SK-N-SH (cell line): ENCODE measurements at regions not wholly inside any gene's neighbourhood (a gene's known extent, or its start where the extent isn't known, plus 50 kb on each side); places are given as distances from the start of the nearest gene placed in this dataset.

Source experiments
- FOSL2 ChIP-seq: IDR thresholded peaks from 2 replicates; pipeline ENCODE4 v1.4.0; 2012; ENCODE audit warnings: low read depth, mild to moderate bottlenecking, moderate library complexity, borderline replicate concordance
- POLR2AphosphoS5 ChIP-seq: IDR thresholded peaks from 2 replicates; pipeline ENCODE4 v1.6.1; 2012; ENCODE audit warnings: low read depth, low read length
- RAD21 ChIP-seq: IDR thresholded peaks from 2 replicates; pipeline ENCODE4 v1.6.1; 2012; ENCODE audit warnings: mild to moderate bottlenecking, low read length
- RXRA ChIP-seq: IDR thresholded peaks from 2 replicates; pipeline ENCODE4 v1.4.0; 2012; ENCODE audit warnings: low read depth, mild to moderate bottlenecking, borderline replicate concordance
- ZBTB33 ChIP-seq: IDR thresholded peaks from 2 replicates; pipeline ENCODE4 v1.4.0; 2012; ENCODE audit warnings: low read depth, borderline replicate concordance
- TF ChIP-seq, protein P1 (sequence below): fragments of 200-600 bp; sonication (generic); IDR thresholded peaks from 2 replicates; pipeline ENCODE4 v1.6.1; 2017; ENCODE audit warnings: antibody characterized with exemption, mild to moderate bottlenecking, moderate library complexity
- TF ChIP-seq, protein P2 (sequence below): IDR thresholded peaks from 2 replicates; pipeline ENCODE4 v1.4.0; 2012; ENCODE audit warnings: low read depth

GRCh38 chr12:67413577-67413976 lies 144.4 kb downstream of the CAND1 start:
- TF ChIP-seq, protein P1, sequence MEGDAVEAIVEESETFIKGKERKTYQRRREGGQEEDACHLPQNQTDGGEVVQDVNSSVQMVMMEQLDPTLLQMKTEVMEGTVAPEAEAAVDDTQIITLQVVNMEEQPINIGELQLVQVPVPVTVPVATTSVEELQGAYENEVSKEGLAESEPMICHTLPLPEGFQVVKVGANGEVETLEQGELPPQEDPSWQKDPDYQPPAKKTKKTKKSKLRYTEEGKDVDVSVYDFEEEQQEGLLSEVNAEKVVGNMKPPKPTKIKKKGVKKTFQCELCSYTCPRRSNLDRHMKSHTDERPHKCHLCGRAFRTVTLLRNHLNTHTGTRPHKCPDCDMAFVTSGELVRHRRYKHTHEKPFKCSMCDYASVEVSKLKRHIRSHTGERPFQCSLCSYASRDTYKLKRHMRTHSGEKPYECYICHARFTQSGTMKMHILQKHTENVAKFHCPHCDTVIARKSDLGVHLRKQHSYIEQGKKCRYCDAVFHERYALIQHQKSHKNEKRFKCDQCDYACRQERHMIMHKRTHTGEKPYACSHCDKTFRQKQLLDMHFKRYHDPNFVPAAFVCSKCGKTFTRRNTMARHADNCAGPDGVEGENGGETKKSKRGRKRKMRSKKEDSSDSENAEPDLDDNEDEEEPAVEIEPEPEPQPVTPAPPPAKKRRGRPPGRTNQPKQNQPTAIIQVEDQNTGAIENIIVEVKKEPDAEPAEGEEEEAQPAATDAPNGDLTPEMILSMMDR, result no peak
- TF ChIP-seq POLR2AphosphoS5 (no peak), RXRA (no peak), FOSL2 (no peak), ZBTB33 (no peak), RAD21 (no peak)
- TF ChIP-seq, protein P2, sequence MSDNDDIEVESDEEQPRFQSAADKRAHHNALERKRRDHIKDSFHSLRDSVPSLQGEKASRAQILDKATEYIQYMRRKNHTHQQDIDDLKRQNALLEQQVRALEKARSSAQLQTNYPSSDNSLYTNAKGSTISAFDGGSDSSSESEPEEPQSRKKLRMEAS, result no peak
